Caco-2 (cell line): ENCODE measurements at regions not wholly inside any gene's neighbourhood (a gene's known extent, or its start where the extent isn't known, plus 50 kb on each side); places are given as distances from the start of the nearest gene placed in this dataset.

Source experiments
- BruUV-seq: library from RNA; stranded (reverse); fragments of 400-500 nt; replicated peaks from 2 replicates; lab custom pipeline; 2021; lab: Mats Ljungman, UMichigan
- CTCF ChIA-PET: fragments of 300-600 bp; sonication (Branson Sonifier 250); formaldehyde crosslinking; loops from one replicate; lab custom pipeline; 2022; ENCODE audit warnings: antibody characterized with exemption; lab: Charles Lee
- POLR2A ChIA-PET: fragments of 300-600 bp; sonication (Branson Sonifier 250); formaldehyde crosslinking; loops from one replicate; lab custom pipeline; 2022; ENCODE audit warnings: antibody characterized with exemption; lab: Charles Lee
- DNase-seq, 2 experiments: peaks; one replicate each; pipeline versions ENCODE4 v3.0.0 to v3.0.0-alpha.2; 2020 to 2022
- H3K27me3 ChIP-seq: replicated peaks from 2 replicates; pipeline ENCODE4 v1.6.0; 2011; ENCODE audit warnings: low read length; ENCODE audit not compliant: control insufficient read depth, insufficient read depth
- H3K36me3 ChIP-seq: 2 replicates; pipeline ENCODE4 v1.5.1; 2011; ENCODE audit warnings: low read length; ENCODE audit not compliant: control insufficient read depth, insufficient read depth
- H3K4me1 ChIP-seq: fragments of 250-450 bp; sonication (Bioruptor Pico); 2 replicates; pipeline ENCODE4 v1.5.1; 2020; ENCODE audit warnings: mild to moderate bottlenecking
- H3K4me3 ChIP-seq: 2 replicates; pipeline ENCODE4 v1.5.1; 2011; ENCODE audit warnings: low read depth, mild to moderate bottlenecking, control low read depth, low read length
- H3K9me3 ChIP-seq: fragments of 250-450 bp; sonication (Bioruptor Pico); 2 replicates; pipeline ENCODE4 v1.5.1; 2020; ENCODE audit warnings: mild to moderate bottlenecking, moderate library complexity
- H3K27ac Mint-ChIP-seq: one replicate; pipeline ENCODE4 v1.8.0; 2022; ENCODE audit warnings: mixed read lengths; ENCODE audit not compliant: unreplicated experiment
- H3K27me3 Mint-ChIP-seq: one replicate; pipeline ENCODE4 v1.8.0; 2022; ENCODE audit warnings: mixed read lengths; ENCODE audit not compliant: insufficient read depth, unreplicated experiment
- H3K36me3 Mint-ChIP-seq: one replicate; pipeline ENCODE4 v1.8.0; 2022; ENCODE audit warnings: mild to moderate bottlenecking, mixed read lengths; ENCODE audit not compliant: insufficient read depth, unreplicated experiment
- H3K4me1 Mint-ChIP-seq: one replicate; pipeline ENCODE4 v1.8.0; 2022; ENCODE audit warnings: low read depth, mixed read lengths; ENCODE audit not compliant: unreplicated experiment
- H3K4me3 Mint-ChIP-seq: one replicate; pipeline ENCODE4 v1.8.0; 2022; ENCODE audit warnings: mild to moderate bottlenecking, moderate library complexity, mixed read lengths; ENCODE audit not compliant: unreplicated experiment
- H3K9me3 Mint-ChIP-seq: one replicate; pipeline ENCODE4 v1.8.0; 2022; ENCODE audit warnings: mixed read lengths; ENCODE audit not compliant: unreplicated experiment
- intact Hi-C: fragments of 100-400 bp; cut with micrococcal nuclease; formaldehyde crosslinking; loops from one replicate; pipeline ENCODE4 v1.10.0; 2022; ENCODE audit not compliant: unreplicated experiment
- TF ChIP-seq, protein P1 (sequence below), 2 experiments: fragments of 200-600 bp in 1 of 2; IDR thresholded peaks; 1 replicate in 1 of 2; 2 replicates in 1 of 2; pipeline versions ENCODE4 v1.5.1 to v1.8.0; 2011 to 2022; ENCODE audit warnings: antibody characterized with exemption in 1 of 2, control low read depth in 1 of 2, inconsistent platforms in 1 of 2, low read depth in 1 of 2, low read length in 1 of 2, mild to moderate bottlenecking in 1 of 2, moderate library complexity in 1 of 2; ENCODE audit not compliant: insufficient read depth in 1 of 2, severe bottlenecking in 1 of 2, unreplicated experiment in 1 of 2

DNA sequence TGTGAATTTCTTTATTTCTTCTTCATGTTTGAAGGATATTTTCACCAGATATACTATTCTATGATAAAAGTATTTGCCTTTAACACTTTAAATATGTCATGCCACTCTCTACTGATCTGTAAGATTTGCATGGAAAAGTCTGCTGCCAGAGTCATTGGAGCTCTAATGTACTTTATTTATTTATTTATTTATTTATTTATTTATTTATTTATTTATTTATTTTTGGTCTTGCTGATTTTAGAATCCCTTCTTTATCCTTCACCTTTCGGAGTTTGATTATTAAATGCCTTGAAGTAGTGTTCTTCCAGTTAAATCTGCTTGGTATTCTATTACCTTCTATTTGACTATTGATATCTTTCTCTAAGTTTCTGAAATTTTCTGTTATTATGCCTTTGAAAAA is 1669.6 kb downstream of the OTOL1 start:
- Mint-ChIP-seq H3K36me3 (no peaks in the 10 kb centered on the region), H3K9me3 (peaks cover 9% of the 10 kb centered on the region), H3K4me3 (no peak overlapping the region), H3K27ac (no peak overlapping the region), H3K27me3 (no peaks in the 10 kb centered on the region), H3K4me1 (no peaks in the 10 kb centered on the region)
- no peaks in the 10 kb centered on the region for H3K27me3 ChIP-seq
- TF ChIP-seq, protein P1, sequence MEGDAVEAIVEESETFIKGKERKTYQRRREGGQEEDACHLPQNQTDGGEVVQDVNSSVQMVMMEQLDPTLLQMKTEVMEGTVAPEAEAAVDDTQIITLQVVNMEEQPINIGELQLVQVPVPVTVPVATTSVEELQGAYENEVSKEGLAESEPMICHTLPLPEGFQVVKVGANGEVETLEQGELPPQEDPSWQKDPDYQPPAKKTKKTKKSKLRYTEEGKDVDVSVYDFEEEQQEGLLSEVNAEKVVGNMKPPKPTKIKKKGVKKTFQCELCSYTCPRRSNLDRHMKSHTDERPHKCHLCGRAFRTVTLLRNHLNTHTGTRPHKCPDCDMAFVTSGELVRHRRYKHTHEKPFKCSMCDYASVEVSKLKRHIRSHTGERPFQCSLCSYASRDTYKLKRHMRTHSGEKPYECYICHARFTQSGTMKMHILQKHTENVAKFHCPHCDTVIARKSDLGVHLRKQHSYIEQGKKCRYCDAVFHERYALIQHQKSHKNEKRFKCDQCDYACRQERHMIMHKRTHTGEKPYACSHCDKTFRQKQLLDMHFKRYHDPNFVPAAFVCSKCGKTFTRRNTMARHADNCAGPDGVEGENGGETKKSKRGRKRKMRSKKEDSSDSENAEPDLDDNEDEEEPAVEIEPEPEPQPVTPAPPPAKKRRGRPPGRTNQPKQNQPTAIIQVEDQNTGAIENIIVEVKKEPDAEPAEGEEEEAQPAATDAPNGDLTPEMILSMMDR (IDR thresholded peaks at IDR 0.05; ENCODE audit: insufficient read depth in 1 of 2, low read depth in 1 of 2, low read length in 1 of 2, severe bottlenecking in 1 of 2, unreplicated experiment in 1 of 2) = no peak
- no peaks in the 10 kb centered on the region for H3K4me1 ChIP-seq
- intact Hi-C loops = no loop called here
- POLR2A ChIA-PET = no interaction called here
- no TSS peak for BruUV-seq
- H3K4me3 ChIP-seq = no peak overlapping the region
- no peaks in the 10 kb centered on the region for H3K36me3 ChIP-seq
- no peaks in the 10 kb centered on the region for H3K9me3 ChIP-seq
- CTCF ChIA-PET = no interaction called here
- DNase-seq = no peak

DNA sequence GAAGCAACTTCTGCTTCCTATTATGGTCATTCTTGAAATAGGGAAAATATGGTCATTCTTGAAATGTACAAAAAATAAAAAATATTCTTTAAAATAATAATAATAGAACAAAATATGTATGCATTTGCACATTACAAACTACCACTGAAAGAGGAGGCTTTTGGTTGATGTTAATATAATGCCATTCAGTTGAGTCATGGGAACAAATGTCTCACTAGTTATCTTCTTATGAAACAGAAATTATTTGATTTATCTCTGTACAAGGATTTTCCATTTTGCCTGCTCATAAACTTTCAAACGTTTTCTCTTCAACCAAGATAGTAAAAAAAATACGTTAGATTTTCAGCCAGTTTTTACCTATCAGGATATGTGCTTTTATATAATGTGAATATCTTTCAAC is 1662.7 kb downstream of the OTOL1 start:
- H3K27me3 Mint-ChIP-seq = no peaks in the 10 kb centered on the region
- H3K27ac Mint-ChIP-seq = no peak overlapping the region
- TF ChIP-seq, protein P1 (IDR thresholded peaks at IDR 0.05; ENCODE audit: insufficient read depth in 1 of 2, low read depth in 1 of 2, low read length in 1 of 2, severe bottlenecking in 1 of 2, unreplicated experiment in 1 of 2) = no peak
- no TSS peak for BruUV-seq
- H3K4me3 Mint-ChIP-seq = no peak overlapping the region
- intact Hi-C loops = no loop called here
- DNase-seq = no peak
- Histone ChIP-seq H3K36me3 (no peaks in the 10 kb centered on the region), H3K27me3 (no peaks in the 10 kb centered on the region), H3K4me3 (no peak overlapping the region), H3K9me3 (no peaks in the 10 kb centered on the region), H3K4me1 (no peaks in the 10 kb centered on the region)
- H3K9me3 Mint-ChIP-seq = no peaks in the 10 kb centered on the region
- no peaks in the 10 kb centered on the region for H3K4me1 Mint-ChIP-seq
- H3K36me3 Mint-ChIP-seq = no peaks in the 10 kb centered on the region
- POLR2A ChIA-PET = no interaction called here
- CTCF ChIA-PET = no interaction called here

DNA sequence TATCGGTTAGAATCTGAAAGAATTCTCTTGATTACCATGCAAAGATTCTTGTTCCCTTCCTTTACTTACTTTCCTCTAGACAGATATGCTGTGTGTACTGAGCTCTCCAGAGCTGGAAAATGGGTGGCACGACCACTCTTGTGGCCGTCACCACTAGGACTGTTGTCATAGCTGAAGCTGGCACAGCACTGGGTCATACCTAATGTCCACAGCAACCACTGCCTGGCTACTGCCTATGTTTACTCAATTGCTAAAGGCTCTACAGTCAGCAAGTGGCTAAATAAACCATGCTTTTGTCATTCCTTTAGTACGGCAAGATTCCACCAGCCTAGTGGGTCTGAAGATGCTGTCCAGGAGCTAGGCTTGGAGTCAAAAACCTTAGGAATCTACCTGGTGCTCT is 1643.0 kb downstream of the OTOL1 start:
- TF ChIP-seq, protein P1 (IDR thresholded peaks at IDR 0.05; ENCODE audit: insufficient read depth in 1 of 2, low read depth in 1 of 2, low read length in 1 of 2, severe bottlenecking in 1 of 2, unreplicated experiment in 1 of 2) = no peak
- CTCF ChIA-PET = no interaction called here
- no peak for DNase-seq
- Histone ChIP-seq H3K4me3 (no peak overlapping the region), H3K9me3 (no peaks in the 10 kb centered on the region), H3K27me3 (no peaks in the 10 kb centered on the region), H3K4me1 (no peaks in the 10 kb centered on the region), H3K36me3 (no peaks in the 10 kb centered on the region)
- Mint-ChIP-seq H3K27me3 (no peaks in the 10 kb centered on the region), H3K4me3 (no peak overlapping the region), H3K27ac (no peak overlapping the region), H3K36me3 (no peaks in the 10 kb centered on the region), H3K4me1 (no peaks in the 10 kb centered on the region), H3K9me3 (no peaks in the 10 kb centered on the region)
- BruUV-seq = no TSS peak
- intact Hi-C loops = no loop called here
- POLR2A ChIA-PET = no interaction called here
